PC-9 (cell line): ENCODE measurements at regions not wholly inside any gene's neighbourhood (a gene's known extent, or its start where the extent isn't known, plus 50 kb on each side); places are given as distances from the start of the nearest gene placed in this dataset.

Experiments
- BruUV-seq: library from RNA; stranded (reverse); fragments of 400-500 nt; replicated peaks from 2 replicates; lab custom pipeline; 2021; lab: Mats Ljungman, UMichigan
- CTCF ChIA-PET: fragments of 300-600 bp; sonication (Branson Sonifier 250); formaldehyde crosslinking; loops from one replicate; lab custom pipeline; 2022; ENCODE audit warnings: antibody characterized with exemption; lab: Charles Lee
- POLR2A ChIA-PET: fragments of 300-600 bp; sonication (Branson Sonifier 250); formaldehyde crosslinking; loops from one replicate; lab custom pipeline; 2022; ENCODE audit warnings: antibody characterized with exemption; ENCODE audit not compliant: unreplicated experiment; lab: Charles Lee
- DNase-seq, 2 experiments: peaks; one replicate each; pipeline versions ENCODE4 v3.0.0 to v3.0.0-alpha.2; 2015 to 2022; ENCODE audit warnings: mixed read lengths in 1 of 2
- H2AFZ ChIP-seq: fragments of 200-600 bp; sonication (generic); 2 replicates; pipeline ENCODE4 v1.8.1; 2017; ENCODE audit warnings: antibody characterized with exemption
- H3F3A ChIP-seq: fragments of 200-600 bp; sonication (generic); 2 replicates; pipeline ENCODE4 v1.8.1; 2017; ENCODE audit warnings: antibody characterized with exemption, mild to moderate bottlenecking, low read depth; ENCODE audit not compliant: insufficient read depth
- H3K27ac ChIP-seq: fragments of 200-600 bp; sonication (generic); 2 replicates; pipeline ENCODE4 v1.6.1; 2016; ENCODE audit warnings: mixed run types
- H3K27me3 ChIP-seq: fragments of 200-600 bp; sonication (generic); 2 replicates; pipeline ENCODE4 v1.6.1; 2016; ENCODE audit warnings: low read depth, mixed run types; ENCODE audit not compliant: insufficient read depth
- H3K36me3 ChIP-seq: fragments of 200-600 bp; sonication (generic); 2 replicates; pipeline ENCODE4 v1.6.1; 2016; ENCODE audit warnings: low read depth, mixed run types
- H3K4me1 ChIP-seq: fragments of 200-600 bp; sonication (generic); replicated peaks from 2 replicates; pipeline ENCODE4 v1.6.1; 2016; ENCODE audit warnings: mixed run types; ENCODE audit not compliant: insufficient read depth
- H3K4me2 ChIP-seq: fragments of 200-600 bp; sonication (generic); 2 replicates; pipeline ENCODE4 v1.6.1; 2017; ENCODE audit warnings: mixed run types
- H3K4me3 ChIP-seq: fragments of 200-600 bp; sonication (generic); 2 replicates; pipeline ENCODE4 v1.6.1; 2016; ENCODE audit warnings: mixed run types
- H3K79me2 ChIP-seq: fragments of 200-600 bp; sonication (generic); 2 replicates; pipeline ENCODE4 v1.6.1; 2017; ENCODE audit warnings: low read depth, mixed run types
- H3K9me2 ChIP-seq: fragments of 200-600 bp; sonication (generic); 2 replicates; pipeline ENCODE4 v1.8.1; 2017; ENCODE audit warnings: mild to moderate bottlenecking; ENCODE audit not compliant: insufficient read depth
- H3K9me3 ChIP-seq: fragments of 200-600 bp; sonication (generic); 2 replicates; pipeline ENCODE4 v1.8.1; 2016; ENCODE audit warnings: low read depth; ENCODE audit not compliant: insufficient read depth
- H4K20me1 ChIP-seq: fragments of 200-600 bp; sonication (generic); 2 replicates; pipeline ENCODE4 v1.8.1; 2017; ENCODE audit not compliant: insufficient read depth
- EZH2 ChIP-seq: fragments of 200-600 bp; sonication (generic); IDR thresholded peaks from 2 replicates; pipeline ENCODE4 v1.8.0; 2017; ENCODE audit warnings: antibody characterized with exemption, low read depth
- intact Hi-C: fragments of 100-400 bp; cut with micrococcal nuclease; formaldehyde crosslinking; loops from one replicate; pipeline ENCODE4 v1.10.0; 2022; ENCODE audit not compliant: unreplicated experiment
- TF ChIP-seq, protein P1 (sequence below): fragments of 200-600 bp; sonication (generic); conservative IDR thresholded peaks from 2 replicates; pipeline ENCODE4 v1.6.1; 2017; ENCODE audit warnings: mixed run types, antibody characterized with exemption, mild to moderate bottlenecking, moderate library complexity

DNA sequence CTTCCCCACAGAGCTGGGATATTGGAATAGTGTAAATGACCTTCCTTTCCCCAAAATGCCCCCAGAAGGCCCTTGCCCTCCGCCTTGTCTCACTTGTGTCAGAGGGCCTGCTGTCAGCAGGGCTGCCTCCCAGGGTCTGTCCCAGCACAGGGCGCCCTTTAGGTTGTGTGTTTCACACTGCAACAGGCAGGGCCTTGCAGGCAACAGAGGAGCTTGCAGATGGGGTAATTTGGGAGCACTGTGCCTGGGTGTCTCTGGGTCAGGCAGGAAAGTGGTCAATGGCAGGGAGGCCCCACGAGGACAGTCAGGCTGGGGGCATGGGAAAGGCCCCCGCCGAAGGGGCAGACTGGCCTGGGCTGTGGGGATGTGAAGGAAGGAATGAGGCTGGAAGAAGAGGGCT, 130.7 kb downstream of the ASB1 start:
- Histone ChIP-seq H2AFZ (no peak overlapping the region), H3K4me2 (no peak overlapping the region), H3K9me3 (peaks cover 8% of the 10 kb centered on the region; the same call in 1 of the 2 replicates), H4K20me1 (no peaks in the 10 kb centered on the region), H3K4me3 (no peak overlapping the region), H3K36me3 (no peaks in the 10 kb centered on the region), H3K79me2 (no peaks in the 10 kb centered on the region), H3K27me3 (peaks cover 89% of the 10 kb centered on the region), H3F3A (no peaks in the 10 kb centered on the region), H3K27ac (no peak overlapping the region), H3K9me2 (no peaks in the 10 kb centered on the region), H3K4me1 (no peaks in the 10 kb centered on the region)
- intact Hi-C loops = no loop called here
- DNase-seq = no peak
- ChIA-PET CTCF (no interaction called here), POLR2A (interaction anchor here (0.6 kb wide), 2 partner anchors 64 to 396 kb away, joined by 3 to 4 read pairs; no protein-coding TSS in a partner anchor)
- no TSS peak for BruUV-seq
- TF ChIP-seq EZH2 = no peak
- TF ChIP-seq, protein P1, sequence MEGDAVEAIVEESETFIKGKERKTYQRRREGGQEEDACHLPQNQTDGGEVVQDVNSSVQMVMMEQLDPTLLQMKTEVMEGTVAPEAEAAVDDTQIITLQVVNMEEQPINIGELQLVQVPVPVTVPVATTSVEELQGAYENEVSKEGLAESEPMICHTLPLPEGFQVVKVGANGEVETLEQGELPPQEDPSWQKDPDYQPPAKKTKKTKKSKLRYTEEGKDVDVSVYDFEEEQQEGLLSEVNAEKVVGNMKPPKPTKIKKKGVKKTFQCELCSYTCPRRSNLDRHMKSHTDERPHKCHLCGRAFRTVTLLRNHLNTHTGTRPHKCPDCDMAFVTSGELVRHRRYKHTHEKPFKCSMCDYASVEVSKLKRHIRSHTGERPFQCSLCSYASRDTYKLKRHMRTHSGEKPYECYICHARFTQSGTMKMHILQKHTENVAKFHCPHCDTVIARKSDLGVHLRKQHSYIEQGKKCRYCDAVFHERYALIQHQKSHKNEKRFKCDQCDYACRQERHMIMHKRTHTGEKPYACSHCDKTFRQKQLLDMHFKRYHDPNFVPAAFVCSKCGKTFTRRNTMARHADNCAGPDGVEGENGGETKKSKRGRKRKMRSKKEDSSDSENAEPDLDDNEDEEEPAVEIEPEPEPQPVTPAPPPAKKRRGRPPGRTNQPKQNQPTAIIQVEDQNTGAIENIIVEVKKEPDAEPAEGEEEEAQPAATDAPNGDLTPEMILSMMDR = no peak

DNA sequence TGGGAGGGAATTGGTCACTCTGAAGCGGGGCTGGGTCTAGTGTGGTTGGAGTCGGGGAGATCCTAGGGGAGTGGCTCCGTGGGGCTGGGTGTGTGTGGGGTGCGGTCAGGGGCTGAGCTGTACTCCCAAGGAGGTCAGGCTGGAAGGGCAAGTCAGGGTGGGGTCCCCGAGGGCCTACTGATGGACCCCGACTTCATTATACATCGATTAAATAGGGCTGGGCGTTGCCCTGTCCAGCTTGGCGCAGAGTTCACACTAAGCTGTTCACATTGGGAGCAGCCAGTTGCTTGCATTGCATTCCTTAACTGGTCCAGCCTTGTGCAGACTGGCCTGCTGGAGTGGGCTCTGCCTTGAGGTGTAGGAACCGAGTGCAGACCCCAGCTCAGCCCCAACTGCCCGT, 131.2 kb downstream of the ASB1 start:
- POLR2A ChIA-PET = interaction anchor here (0.6 kb wide), 1 partner anchor 63 kb away, joined by 3 read pairs; no protein-coding TSS in a partner anchor
- H4K20me1 ChIP-seq = no peaks in the 10 kb centered on the region

DNA sequence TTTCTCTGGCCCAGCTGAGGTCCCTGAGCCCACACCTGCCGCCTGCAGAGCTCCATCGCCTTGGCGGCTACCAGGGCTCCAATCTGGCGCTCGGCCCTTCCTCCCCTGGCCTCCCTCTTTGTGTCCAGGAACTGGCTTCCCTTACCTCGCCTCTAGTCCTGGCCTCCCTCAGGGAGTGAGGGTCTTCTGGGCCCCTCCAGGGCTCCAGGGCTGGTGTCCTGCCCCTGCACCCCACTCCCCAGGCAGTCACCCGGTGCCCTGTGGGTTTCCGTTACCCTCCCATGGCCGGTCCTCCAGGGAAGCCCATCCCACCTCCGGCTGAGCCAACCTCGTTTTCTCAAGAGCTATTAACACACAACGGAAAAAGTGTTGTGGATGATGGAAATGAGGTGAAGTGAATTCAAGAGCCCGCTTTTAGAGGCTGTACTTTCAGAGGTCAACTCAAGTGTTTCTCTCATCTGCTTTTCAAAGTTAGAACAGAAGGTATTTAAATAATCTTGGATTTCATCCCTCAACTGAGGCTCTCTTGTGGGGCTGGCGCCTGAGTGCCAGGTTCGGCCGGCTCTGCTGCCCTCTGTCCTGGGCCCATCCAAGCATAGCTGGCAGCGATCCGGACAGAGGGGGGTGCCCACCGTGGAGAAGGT, 131.9 kb downstream of the ASB1 start:
- no peaks in the 10 kb centered on the region for H3K9me2 ChIP-seq
- no peak overlapping the region for H3K4me3 ChIP-seq
- TF ChIP-seq, protein P1 = no peak
- TF ChIP-seq EZH2 = no peak
- POLR2A ChIA-PET = no interaction called here
- no TSS peak for BruUV-seq
- no peaks in the 10 kb centered on the region for H4K20me1 ChIP-seq
- H3K27me3 ChIP-seq = peaks cover 99% of the 10 kb centered on the region
- no peaks in the 10 kb centered on the region for H3K36me3 ChIP-seq
- H3K27ac ChIP-seq = no peak overlapping the region
- DNase-seq = no peak
- no peaks in the 10 kb centered on the region for H3K79me2 ChIP-seq
- H3F3A ChIP-seq = no peaks in the 10 kb centered on the region
- no peak overlapping the region for H3K4me2 ChIP-seq
- intact Hi-C loops = no loop called here
- CTCF ChIA-PET = no interaction called here
- H3K4me1 ChIP-seq = no peaks in the 10 kb centered on the region
- no peak overlapping the region for H2AFZ ChIP-seq
- no peaks in the 10 kb centered on the region for H3K9me3 ChIP-seq

More for the DNA sequence above, 131.2 kb downstream of the ASB1 start:
- H3K79me2 ChIP-seq = no peaks in the 10 kb centered on the region
- H3K27me3 ChIP-seq = peaks cover 93% of the 10 kb centered on the region
- no peaks in the 10 kb centered on the region for H3K36me3 ChIP-seq
- no peak overlapping the region for H3K27ac ChIP-seq
- no peak for TF ChIP-seq EZH2
- TF ChIP-seq, protein P1 = no peak
- no peak overlapping the region for H3K4me3 ChIP-seq
- no peaks in the 10 kb centered on the region for H3K4me1 ChIP-seq
- H3F3A ChIP-seq = no peaks in the 10 kb centered on the region
- H3K4me2 ChIP-seq = no peak overlapping the region
- no TSS peak for BruUV-seq
- intact Hi-C loops = no loop called here
- peaks cover 4% of the 10 kb centered on the region; the same call in 1 of the 2 replicates for H3K9me3 ChIP-seq
- H2AFZ ChIP-seq = no peak overlapping the region
- no peaks in the 10 kb centered on the region for H3K9me2 ChIP-seq
- CTCF ChIA-PET = no interaction called here
- no peak for DNase-seq
